ENCODE measurements at regions not wholly inside any gene's neighbourhood (a gene's known extent, or its start where the extent isn't known, plus 50 kb on each side); places are given as distances from the start of the nearest gene placed in this dataset.

DNA sequence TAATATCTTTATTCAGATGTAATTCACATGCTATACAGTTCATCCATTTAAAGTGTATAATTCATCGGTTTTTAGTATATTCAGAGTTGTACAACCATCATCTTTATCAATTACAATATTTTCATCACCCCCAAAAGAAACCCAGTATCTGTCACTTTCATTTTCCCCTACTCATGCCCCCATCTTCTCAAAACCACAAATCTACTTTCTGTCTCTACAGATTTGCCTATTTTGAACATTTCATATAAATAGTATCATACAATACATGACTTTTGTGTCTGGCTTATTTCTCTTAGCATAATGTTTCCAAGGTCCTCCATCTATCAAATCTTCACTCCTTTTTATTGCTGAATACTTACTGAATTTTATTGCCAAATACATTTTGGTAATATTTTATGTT lies 305.1 kb upstream of the SGCD start:
- H3K36me3 ChIP-seq (ENCODE audit: control insufficient read depth in 1 of 2, insufficient read depth in 2 of 2, low read length in 2 of 2) = no peaks in the 10 kb centered on the region
- no peaks in the 10 kb centered on the region for H3K4me1 ChIP-seq (ENCODE audit: control insufficient read depth in 1 of 2, insufficient read depth in 2 of 2, low read length in 2 of 2)
- no peak overlapping the region for H3K9ac ChIP-seq (ENCODE audit: low read depth in 1 of 2, low read length in 2 of 2)
- H3K27ac ChIP-seq (ENCODE audit: low read depth, low read length) = no peak overlapping the region
- no peak overlapping the region for H3K4me3 ChIP-seq (ENCODE audit: low read depth in 1 of 2, low read length in 2 of 2)
- H3K9me3 ChIP-seq (ENCODE audit: control insufficient read depth in 1 of 2, low read length in 2 of 2) = no peaks in the 10 kb centered on the region
- H3K27me3 ChIP-seq (ENCODE audit: control insufficient read depth in 1 of 2, insufficient read depth in 2 of 2, low read length in 2 of 2) = no peaks in the 10 kb centered on the region

- Histone ChIP-seq H3K4me1 (ENCODE audit: control insufficient read depth in 1 of 2, insufficient read depth in 2 of 2, low read length in 2 of 2) (no peaks in the 10 kb centered on the region), H3K9me3 (ENCODE audit: control insufficient read depth in 1 of 2, low read length in 2 of 2) (no peaks in the 10 kb centered on the region), H3K27me3 (ENCODE audit: control insufficient read depth in 1 of 2, insufficient read depth in 2 of 2, low read length in 2 of 2) (no peaks in the 10 kb centered on the region), H3K36me3 (ENCODE audit: control insufficient read depth in 1 of 2, insufficient read depth in 2 of 2, low read length in 2 of 2) (no peaks in the 10 kb centered on the region), H3K4me3 (ENCODE audit: low read depth in 1 of 2, low read length in 2 of 2) (no peak overlapping the region), H3K27ac (ENCODE audit: low read depth, low read length) (no peak overlapping the region), H3K9ac (ENCODE audit: low read depth in 1 of 2, low read length in 2 of 2) (no peak overlapping the region)
Measured at GRCh38 chr5:156025656-156026055, 301.3 kb upstream of the SGCD start.

GRCh38 chr5:156031181-156031580 lies 295.8 kb upstream of the SGCD start:
- Histone ChIP-seq H3K36me3 (ENCODE audit: control insufficient read depth in 1 of 2, insufficient read depth in 2 of 2, low read length in 2 of 2) (no peaks in the 10 kb centered on the region), H3K4me3 (ENCODE audit: low read depth in 1 of 2, low read length in 2 of 2) (no peak overlapping the region), H3K27me3 (ENCODE audit: control insufficient read depth in 1 of 2, insufficient read depth in 2 of 2, low read length in 2 of 2) (no peaks in the 10 kb centered on the region), H3K27ac (ENCODE audit: low read depth, low read length) (no peak overlapping the region), H3K4me1 (ENCODE audit: control insufficient read depth in 1 of 2, insufficient read depth in 2 of 2, low read length in 2 of 2) (no peaks in the 10 kb centered on the region), H3K9ac (ENCODE audit: low read depth in 1 of 2, low read length in 2 of 2) (no peak overlapping the region), H3K9me3 (ENCODE audit: control insufficient read depth in 1 of 2, low read length in 2 of 2) (no peaks in the 10 kb centered on the region)

DNA sequence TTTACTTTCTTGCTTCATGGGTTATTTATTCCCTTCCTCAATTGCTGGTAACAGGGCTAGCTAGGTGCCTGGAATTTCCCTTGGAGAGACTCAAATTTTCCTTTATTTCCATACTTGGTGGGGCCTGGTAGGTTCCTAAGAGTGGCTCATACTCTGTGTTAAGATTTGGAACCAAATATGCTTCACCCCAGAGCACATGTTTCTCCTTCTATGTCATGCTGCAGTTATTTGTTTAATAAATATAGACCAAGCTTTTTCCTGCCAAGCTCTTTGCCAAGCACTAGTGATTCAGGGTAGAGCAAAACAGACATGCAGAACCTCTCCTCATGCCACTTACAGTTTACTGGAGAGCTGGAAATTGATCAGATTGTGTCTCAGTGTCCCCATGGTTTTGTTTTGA lies 290.3 kb upstream of the SGCD start:
- Histone ChIP-seq H3K4me3 (ENCODE audit: low read depth in 1 of 2, low read length in 2 of 2) (no peak overlapping the region), H3K27ac (ENCODE audit: low read depth, low read length) (no peak overlapping the region), H3K27me3 (ENCODE audit: control insufficient read depth in 1 of 2, insufficient read depth in 2 of 2, low read length in 2 of 2) (no peaks in the 10 kb centered on the region), H3K4me1 (ENCODE audit: control insufficient read depth in 1 of 2, insufficient read depth in 2 of 2, low read length in 2 of 2) (no peaks in the 10 kb centered on the region), H3K36me3 (ENCODE audit: control insufficient read depth in 1 of 2, insufficient read depth in 2 of 2, low read length in 2 of 2) (no peaks in the 10 kb centered on the region), H3K9ac (ENCODE audit: low read depth in 1 of 2, low read length in 2 of 2) (no peak overlapping the region), H3K9me3 (ENCODE audit: control insufficient read depth in 1 of 2, low read length in 2 of 2) (no peaks in the 10 kb centered on the region)

DNA sequence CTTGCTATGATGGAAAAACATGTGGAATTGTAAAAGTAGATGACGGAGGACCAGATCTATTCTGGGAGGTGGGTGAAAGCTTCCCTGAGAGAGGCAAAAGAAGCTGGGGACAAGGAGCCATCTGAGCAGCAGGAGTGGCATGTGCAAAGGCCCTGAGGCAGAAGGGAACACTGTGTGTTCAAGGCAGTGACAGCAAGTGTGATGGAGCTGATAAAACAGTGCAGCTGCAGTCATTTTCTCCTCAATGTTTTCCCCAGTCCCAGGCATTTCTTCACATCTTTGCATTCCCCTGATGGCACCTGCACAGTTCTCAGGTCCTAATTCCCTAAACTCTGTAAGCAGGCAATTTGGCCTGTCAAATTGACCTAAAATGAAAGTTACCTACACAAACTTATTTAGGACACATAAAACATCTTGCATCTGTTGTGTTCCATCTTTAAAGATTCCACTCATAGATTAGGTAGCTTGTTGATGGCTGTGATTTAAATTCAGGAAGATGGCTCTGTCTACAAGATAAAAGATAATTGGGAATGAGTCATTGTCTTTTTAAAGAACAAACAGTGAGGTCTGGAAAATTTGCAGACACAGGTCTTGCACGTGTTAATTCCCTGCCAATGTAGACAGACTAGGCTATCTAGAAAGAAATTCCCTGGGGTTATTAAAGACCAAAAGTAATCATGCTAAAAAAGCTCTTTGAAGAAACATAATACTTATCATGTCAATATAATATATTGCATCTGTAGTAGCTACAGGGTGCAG lies 289.6 kb upstream of the SGCD start:
- Histone ChIP-seq H3K27ac (ENCODE audit: low read depth, low read length) (no peak overlapping the region), H3K4me1 (ENCODE audit: control insufficient read depth in 1 of 2, insufficient read depth in 2 of 2, low read length in 2 of 2) (no peaks in the 10 kb centered on the region), H3K27me3 (ENCODE audit: control insufficient read depth in 1 of 2, insufficient read depth in 2 of 2, low read length in 2 of 2) (no peaks in the 10 kb centered on the region), H3K36me3 (ENCODE audit: control insufficient read depth in 1 of 2, insufficient read depth in 2 of 2, low read length in 2 of 2) (no peaks in the 10 kb centered on the region), H3K9ac (ENCODE audit: low read depth in 1 of 2, low read length in 2 of 2) (no peak overlapping the region), H3K9me3 (ENCODE audit: control insufficient read depth in 1 of 2, low read length in 2 of 2) (no peaks in the 10 kb centered on the region), H3K4me3 (ENCODE audit: low read depth in 1 of 2, low read length in 2 of 2) (no peak overlapping the region)

DNA sequence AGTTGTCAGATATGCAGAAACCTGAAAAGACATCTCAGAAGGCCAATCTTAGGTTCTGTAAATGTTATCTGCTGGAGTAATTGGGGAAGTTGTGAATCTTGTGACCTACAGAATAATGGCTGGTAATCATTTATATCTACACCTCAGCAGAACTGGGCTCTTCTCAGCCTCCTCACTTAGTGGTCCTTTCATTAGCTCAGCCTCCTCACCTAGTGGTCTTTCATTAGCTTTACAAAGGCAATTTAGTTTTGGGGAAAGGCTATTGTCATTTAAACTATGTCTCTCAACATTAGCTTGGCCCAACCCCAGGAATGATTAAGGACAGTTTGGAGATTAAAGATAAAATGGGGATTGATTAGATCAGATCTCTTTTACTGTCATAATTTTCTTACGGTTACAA lies 284.2 kb upstream of the SGCD start:
- Histone ChIP-seq H3K4me3 (ENCODE audit: low read depth in 1 of 2, low read length in 2 of 2) (no peak overlapping the region), H3K9ac (ENCODE audit: low read depth in 1 of 2, low read length in 2 of 2) (no peak overlapping the region), H3K27ac (ENCODE audit: low read depth, low read length) (no peak overlapping the region), H3K4me1 (ENCODE audit: control insufficient read depth in 1 of 2, insufficient read depth in 2 of 2, low read length in 2 of 2) (no peaks in the 10 kb centered on the region), H3K9me3 (ENCODE audit: control insufficient read depth in 1 of 2, low read length in 2 of 2) (no peaks in the 10 kb centered on the region), H3K27me3 (ENCODE audit: control insufficient read depth in 1 of 2, insufficient read depth in 2 of 2, low read length in 2 of 2) (no peaks in the 10 kb centered on the region), H3K36me3 (ENCODE audit: control insufficient read depth in 1 of 2, insufficient read depth in 2 of 2, low read length in 2 of 2) (no peaks in the 10 kb centered on the region)

DNA sequence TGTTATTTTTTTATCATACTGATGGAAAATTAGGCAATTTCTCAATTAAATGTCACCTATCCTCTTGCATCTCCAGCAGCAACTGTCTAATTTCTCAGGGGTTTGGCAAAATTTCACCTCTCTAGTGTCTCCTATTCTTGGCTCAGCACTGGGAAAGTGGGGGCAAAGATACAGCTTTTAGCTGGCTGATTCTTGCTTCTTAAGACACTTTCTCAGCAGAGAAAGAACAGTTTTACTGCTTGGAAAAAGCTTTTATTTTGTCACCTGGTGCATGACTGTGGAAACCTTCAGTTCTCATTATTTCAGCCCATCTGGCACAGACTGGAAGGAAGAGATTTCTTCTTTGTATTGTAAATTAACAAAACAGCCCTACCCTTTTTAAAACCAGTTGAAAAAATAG lies 283.6 kb upstream of the SGCD start:
- H3K27me3 ChIP-seq (ENCODE audit: control insufficient read depth in 1 of 2, insufficient read depth in 2 of 2, low read length in 2 of 2) = no peaks in the 10 kb centered on the region
- no peaks in the 10 kb centered on the region for H3K4me1 ChIP-seq (ENCODE audit: control insufficient read depth in 1 of 2, insufficient read depth in 2 of 2, low read length in 2 of 2)
- no peak overlapping the region for H3K9ac ChIP-seq (ENCODE audit: low read depth in 1 of 2, low read length in 2 of 2)
- H3K27ac ChIP-seq (ENCODE audit: low read depth, low read length) = no peak overlapping the region
- H3K4me3 ChIP-seq (ENCODE audit: low read depth in 1 of 2, low read length in 2 of 2) = no peak overlapping the region
- H3K36me3 ChIP-seq (ENCODE audit: control insufficient read depth in 1 of 2, insufficient read depth in 2 of 2, low read length in 2 of 2) = no peaks in the 10 kb centered on the region
- no peaks in the 10 kb centered on the region for H3K9me3 ChIP-seq (ENCODE audit: control insufficient read depth in 1 of 2, low read length in 2 of 2)

- H3K4me1 ChIP-seq (ENCODE audit: control insufficient read depth in 1 of 2, insufficient read depth in 2 of 2, low read length in 2 of 2) = no peaks in the 10 kb centered on the region
- no peaks in the 10 kb centered on the region for H3K36me3 ChIP-seq (ENCODE audit: control insufficient read depth in 1 of 2, insufficient read depth in 2 of 2, low read length in 2 of 2)
- H3K27me3 ChIP-seq (ENCODE audit: control insufficient read depth in 1 of 2, insufficient read depth in 2 of 2, low read length in 2 of 2) = no peaks in the 10 kb centered on the region
- no peak overlapping the region for H3K9ac ChIP-seq (ENCODE audit: low read depth in 1 of 2, low read length in 2 of 2)
- no peak overlapping the region for H3K27ac ChIP-seq (ENCODE audit: low read depth, low read length)
- H3K4me3 ChIP-seq (ENCODE audit: low read depth in 1 of 2, low read length in 2 of 2) = no peak overlapping the region
- no peaks in the 10 kb centered on the region for H3K9me3 ChIP-seq (ENCODE audit: control insufficient read depth in 1 of 2, low read length in 2 of 2)
Measured at GRCh38 chr5:156051972-156052371, 275.0 kb upstream of the SGCD start.

- H3K27me3 ChIP-seq (ENCODE audit: control insufficient read depth in 1 of 2, insufficient read depth in 2 of 2, low read length in 2 of 2) = no peaks in the 10 kb centered on the region
- no peaks in the 10 kb centered on the region for H3K4me1 ChIP-seq (ENCODE audit: control insufficient read depth in 1 of 2, insufficient read depth in 2 of 2, low read length in 2 of 2)
- no peaks in the 10 kb centered on the region for H3K36me3 ChIP-seq (ENCODE audit: control insufficient read depth in 1 of 2, insufficient read depth in 2 of 2, low read length in 2 of 2)
- no peak overlapping the region for H3K9ac ChIP-seq (ENCODE audit: low read depth in 1 of 2, low read length in 2 of 2)
- H3K27ac ChIP-seq (ENCODE audit: low read depth, low read length) = no peak overlapping the region
- no peak overlapping the region for H3K4me3 ChIP-seq (ENCODE audit: low read depth in 1 of 2, low read length in 2 of 2)
- no peaks in the 10 kb centered on the region for H3K9me3 ChIP-seq (ENCODE audit: control insufficient read depth in 1 of 2, low read length in 2 of 2)
Measured at GRCh38 chr5:156052656-156053055, 274.3 kb upstream of the SGCD start.

- Histone ChIP-seq H3K27ac (ENCODE audit: low read depth, low read length) (no peak overlapping the region), H3K36me3 (ENCODE audit: control insufficient read depth in 1 of 2, insufficient read depth in 2 of 2, low read length in 2 of 2) (no peaks in the 10 kb centered on the region), H3K27me3 (ENCODE audit: control insufficient read depth in 1 of 2, insufficient read depth in 2 of 2, low read length in 2 of 2) (no peaks in the 10 kb centered on the region), H3K9me3 (ENCODE audit: control insufficient read depth in 1 of 2, low read length in 2 of 2) (no peaks in the 10 kb centered on the region), H3K4me3 (ENCODE audit: low read depth in 1 of 2, low read length in 2 of 2) (no peak overlapping the region), H3K4me1 (ENCODE audit: control insufficient read depth in 1 of 2, insufficient read depth in 2 of 2, low read length in 2 of 2) (no peaks in the 10 kb centered on the region), H3K9ac (ENCODE audit: low read depth in 1 of 2, low read length in 2 of 2) (no peak overlapping the region)
Measured at GRCh38 chr5:156053056-156053455, 273.9 kb upstream of the SGCD start.

DNA sequence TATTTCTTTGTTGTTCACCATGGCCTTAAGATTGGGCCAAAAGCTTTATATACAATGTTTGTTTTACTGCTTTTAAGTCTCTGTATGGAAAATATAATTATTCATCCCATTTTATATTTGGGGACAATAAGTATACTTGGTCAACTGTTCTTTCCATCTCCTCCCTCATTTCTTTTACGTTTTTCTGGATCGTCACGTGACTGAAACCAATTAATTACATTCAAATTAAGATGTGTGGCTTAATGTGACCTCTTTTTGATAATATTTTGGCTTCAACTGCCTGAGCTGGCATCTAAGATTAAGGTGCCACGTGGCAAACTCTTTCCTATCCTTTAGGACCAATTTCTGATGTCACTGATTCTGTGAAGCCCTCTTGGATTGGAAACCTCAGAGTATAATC lies 250.1 kb upstream of the SGCD start:
- no peaks in the 10 kb centered on the region for H3K4me1 ChIP-seq (ENCODE audit: control insufficient read depth in 1 of 2, insufficient read depth in 2 of 2, low read length in 2 of 2)
- no peak overlapping the region for H3K4me3 ChIP-seq (ENCODE audit: low read depth in 1 of 2, low read length in 2 of 2)
- no peak overlapping the region for H3K9ac ChIP-seq (ENCODE audit: low read depth in 1 of 2, low read length in 2 of 2)
- no peaks in the 10 kb centered on the region for H3K36me3 ChIP-seq (ENCODE audit: control insufficient read depth in 1 of 2, insufficient read depth in 2 of 2, low read length in 2 of 2)
- no peaks in the 10 kb centered on the region for H3K9me3 ChIP-seq (ENCODE audit: control insufficient read depth in 1 of 2, low read length in 2 of 2)
- H3K27ac ChIP-seq (ENCODE audit: low read depth, low read length) = no peak overlapping the region
- no peaks in the 10 kb centered on the region for H3K27me3 ChIP-seq (ENCODE audit: control insufficient read depth in 1 of 2, insufficient read depth in 2 of 2, low read length in 2 of 2)
